A549 (cell line): ENCODE measurements at regions not wholly inside any gene's neighbourhood (a gene's known extent, or its start where the extent isn't known, plus 50 kb on each side); places are given as distances from the start of the nearest gene placed in this dataset.

Experiments used
- ATAC-seq, 2 experiments: fragments of 200-7000 bp in 1 of 2; fragments of >200 bp in 1 of 2; cut with Nextera tagmentation in 1 of 2; cut with Tn5 transposase in 1 of 2; 3 replicates each; pipeline versions ENCODE4 v1.8.0 to v1.9.1; 2018 to 2020; ENCODE audit warnings: mild to moderate bottlenecking in 1 of 2, moderate library complexity in 1 of 2
- CTCF ChIA-PET: fragments of 300-600 bp; sonication (Branson Sonifier 250); formaldehyde crosslinking; extraction: SDS; loops from one replicate; lab custom pipeline; 2021; ENCODE audit warnings: antibody characterized with exemption, inconsistent platforms; lab: Yijun Ruan, JAX
- POLR2A ChIA-PET: fragments of 350-600 bp; formaldehyde crosslinking; extraction: SDS; loops from one replicate; lab custom pipeline; 2021; ENCODE audit warnings: antibody characterized with exemption, inconsistent platforms; lab: Yijun Ruan, JAX
- DNase-seq, 2 experiments: peaks; one replicate each; pipeline versions ENCODE4 v3.0.0 to v3.0.0-alpha.2; 2011 to 2016; ENCODE audit warnings: low read depth in 1 of 2, low spot score in 1 of 2
- FAIRE-seq: peaks from 2 replicates; lab custom pipeline; 2011; peaks lifted over from hg19 to GRCh38; lab: Jason Lieb, UNC
- H3K27ac ChIP-seq, 2 experiments: fragments of >200 bp; sonication (Bioruptor Twin); formaldehyde crosslinking; 3 replicates each; pipeline ENCODE4 v1.5.1; 2016 to 2017
- H3K4me1 ChIP-seq: fragments of >200 bp; sonication (Bioruptor Twin); formaldehyde crosslinking; 3 replicates; pipeline ENCODE4 v1.6.1; 2016
- H3K4me2 ChIP-seq: fragments of >200 bp; sonication (Bioruptor Twin); formaldehyde crosslinking; 3 replicates; pipeline ENCODE4 v1.6.1; 2016
- H3K4me3 ChIP-seq: fragments of >200 bp; sonication (Bioruptor Twin); formaldehyde crosslinking; 3 replicates; pipeline ENCODE4 v1.5.1; 2016
- H3K9me3 ChIP-seq: fragments of >200 bp; sonication (Bioruptor Twin); formaldehyde crosslinking; 3 replicates; pipeline ENCODE4 v1.6.1; 2016
- BHLHE40 ChIP-seq: IDR thresholded peaks from 2 replicates; pipeline ENCODE4 v1.6.1; 2012; ENCODE audit warnings: low read depth, low read length, inconsistent platforms
- CBX8 ChIP-seq: fragments of 200-600 bp; sonication (generic); IDR thresholded peaks from 2 replicates; pipeline ENCODE4 v1.6.1; 2016
- CEBPB ChIP-seq, 2 experiments: fragments of >200 bp in 1 of 2; sonication (Bioruptor Twin) in 1 of 2; formaldehyde crosslinking in 1 of 2; IDR thresholded peaks; 2 replicates each; pipeline ENCODE4 v1.6.1; 2012 to 2016
- CHD4 ChIP-seq: fragments of 200-600 bp; sonication (generic); IDR thresholded peaks from 2 replicates; pipeline ENCODE4 v1.6.1; 2016; ENCODE audit warnings: antibody characterized with exemption, mild to moderate bottlenecking, borderline replicate concordance
- ESRRA ChIP-seq: fragments of 150-350 bp; IDR thresholded peaks from 2 replicates; pipeline ENCODE4 v1.6.1; 2014; ENCODE audit warnings: mild to moderate bottlenecking, low read length, borderline replicate concordance
- FOSB ChIP-seq: fragments of 250-450 bp; sonication (Bioruptor Pico); IDR thresholded peaks from 2 replicates; pipeline ENCODE4 v1.5.0; 2020; ENCODE audit warnings: mild to moderate bottlenecking, moderate library complexity
- GATA3 ChIP-seq: IDR thresholded peaks from 2 replicates; pipeline ENCODE4 v1.6.1; 2012; ENCODE audit warnings: borderline replicate concordance
- HDAC2 ChIP-seq: fragments of 200-600 bp; sonication (generic); IDR thresholded peaks from 2 replicates; pipeline ENCODE4 v1.6.1; 2016
- HOXB5 ChIP-seq: fragments of 250-450 bp; sonication (Bioruptor Pico); IDR thresholded peaks from 2 replicates; pipeline ENCODE4 v1.5.0; 2020; ENCODE audit warnings: mild to moderate bottlenecking, moderate library complexity
- JUN ChIP-seq, 2 experiments: fragments of >200 bp; sonication (Bioruptor Twin); formaldehyde crosslinking; IDR thresholded peaks; 2 replicates in 1 of 2; 3 replicates in 1 of 2; pipeline ENCODE4 v1.6.1; 2016 to 2017
- JUNB ChIP-seq: fragments of >200 bp; sonication (Bioruptor Twin); formaldehyde crosslinking; IDR thresholded peaks from 2 replicates; pipeline ENCODE4 v1.6.1; 2016
- KDM1A ChIP-seq: fragments of 200-600 bp; sonication (generic); IDR thresholded peaks from 2 replicates; pipeline ENCODE4 v1.6.1; 2016; ENCODE audit warnings: low read depth, mild to moderate bottlenecking
- KDM5A ChIP-seq: fragments of 200-600 bp; sonication (generic); IDR thresholded peaks from 2 replicates; pipeline ENCODE4 v1.6.1; 2016; ENCODE audit warnings: antibody characterized with exemption, mild to moderate bottlenecking
- MAFK ChIP-seq: fragments of 450-650 bp; IDR thresholded peaks from 2 replicates; pipeline ENCODE4 v1.6.1; 2014; ENCODE audit not compliant: partially characterized antibody
- MYC ChIP-seq: IDR thresholded peaks from 2 replicates; pipeline ENCODE4 v1.6.1; 2012; ENCODE audit warnings: mild to moderate bottlenecking, inconsistent platforms, low read length, improper control_type of control experiment, borderline replicate concordance
- NFE2L2 ChIP-seq: fragments of 150-350 bp; conservative IDR thresholded peaks from 2 replicates; pipeline ENCODE4 v1.6.1; 2014; ENCODE audit warnings: low read length
- NPAS2 ChIP-seq: fragments of 250-450 bp; sonication (Bioruptor Pico); IDR thresholded peaks from 2 replicates; pipeline ENCODE4 v1.8.0; 2022; ENCODE audit warnings: mild to moderate bottlenecking, moderate library complexity, borderline replicate concordance
- POLR2AphosphoS2 ChIP-seq: conservative IDR thresholded peaks from 2 replicates; pipeline ENCODE4 v1.6.1; 2012; ENCODE audit warnings: low read length, improper control_type of control experiment, inconsistent platforms
- RCOR1 ChIP-seq: fragments of 150-350 bp; IDR thresholded peaks from 2 replicates; pipeline ENCODE4 v1.6.1; 2014; ENCODE audit warnings: antibody characterized with exemption, low read length, low read depth
- RFX5 ChIP-seq: fragments of 450-650 bp; IDR thresholded peaks from 2 replicates; pipeline ENCODE4 v1.7.1; 2014; ENCODE audit warnings: antibody characterized with exemption, mild to moderate bottlenecking, moderate library complexity
- RNF2 ChIP-seq: fragments of 200-600 bp; sonication (generic); IDR thresholded peaks from 2 replicates; pipeline ENCODE4 v1.6.1; 2016; ENCODE audit warnings: low read depth, mild to moderate bottlenecking, antibody characterized with exemption, moderate library complexity, borderline replicate concordance
- SMC3 ChIP-seq: fragments of >200 bp; sonication (Bioruptor Twin); formaldehyde crosslinking; IDR thresholded peaks from 3 replicates; pipeline ENCODE4 v1.6.1; 2018; ENCODE audit warnings: inconsistent platforms
- ZNF302 ChIP-seq: fragments of 250-450 bp; sonication (Bioruptor Pico); IDR thresholded peaks from 2 replicates; pipeline ENCODE4 v1.9.0; 2021; ENCODE audit warnings: inconsistent platforms, mild to moderate bottlenecking, moderate library complexity
- WGBS: methylation state at CpG from one replicate; pipeline ENCODE4 v1.1.6; 2017; ENCODE audit errors: missing lambda C conversion rate; 5-methylcytosine and 5-hydroxymethylcytosine counted together
- TF ChIP-seq, protein P1 (sequence below): IDR thresholded peaks from 2 replicates; pipeline ENCODE4 v1.6.1; 2012; ENCODE audit warnings: low read depth, borderline replicate concordance
- TF ChIP-seq, protein P2 (sequence below): IDR thresholded peaks from 2 replicates; pipeline ENCODE4 v1.6.1; 2012
- TF ChIP-seq, protein P3 (sequence below): fragments of 250-450 bp; sonication (Bioruptor Pico); IDR thresholded peaks from 2 replicates; pipeline ENCODE4 v1.5.0; 2021; ENCODE audit warnings: mild to moderate bottlenecking, moderate library complexity, borderline replicate concordance
- TF ChIP-seq, protein P4 (sequence below): fragments of >200 bp; sonication (Bioruptor Twin); formaldehyde crosslinking; IDR thresholded peaks from 3 replicates; pipeline ENCODE4 v1.6.1; 2016
- TF ChIP-seq, protein P5 (sequence below): fragments of >200 bp; sonication (Bioruptor Twin); formaldehyde crosslinking; IDR thresholded peaks from 3 replicates; pipeline ENCODE4 v1.5.1; 2016
- TF ChIP-seq, protein P6 (sequence below): IDR thresholded peaks from 2 replicates; pipeline ENCODE4 v1.6.1; 2012

DNA sequence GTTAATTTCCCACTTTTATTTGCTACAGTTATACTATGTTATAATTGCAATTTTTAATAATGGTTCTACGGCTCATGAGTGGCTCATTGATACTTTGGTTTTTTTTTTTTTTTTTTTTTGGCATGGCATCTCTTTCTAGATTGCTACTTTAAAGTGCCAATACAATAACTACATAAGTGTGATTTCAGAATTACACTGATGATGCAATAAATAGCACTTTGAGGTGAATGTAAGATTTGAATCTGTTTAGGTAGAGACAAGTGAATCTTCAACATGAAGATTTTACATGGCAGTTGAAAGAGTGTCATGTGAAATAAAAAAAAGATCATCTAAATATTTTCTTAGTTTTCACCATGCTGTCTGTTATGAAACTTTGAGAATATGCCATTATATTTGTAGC is 75.7 kb downstream of the KBTBD8 start:
- WGBS, result 0% methylated on average over 1 of the region's 1 CpG
- CTCF ChIA-PET, result no interaction called here
- H3K27ac ChIP-seq, result no peak overlapping the region
- POLR2A ChIA-PET, result no interaction called here
- no peak overlapping the region for H3K4me2 ChIP-seq
- no peaks in the 10 kb centered on the region for H3K4me1 ChIP-seq
- FAIRE-seq (no peak), DNase-seq (no peak), ATAC-seq (no peak)
- no peak overlapping the region for H3K4me3 ChIP-seq
- TF ChIP-seq SMC3 (no peak), MYC (no peak), JUNB (no peak), RCOR1 (no peak), HOXB5 (CRISPR knock-in tag) (no peak), JUN (IDR thresholded peaks at IDR 0.05) (no peak), RFX5 (no peak), NPAS2 (CRISPR knock-in tag) (no peak), MAFK (no peak)
- TF ChIP-seq, protein P1, sequence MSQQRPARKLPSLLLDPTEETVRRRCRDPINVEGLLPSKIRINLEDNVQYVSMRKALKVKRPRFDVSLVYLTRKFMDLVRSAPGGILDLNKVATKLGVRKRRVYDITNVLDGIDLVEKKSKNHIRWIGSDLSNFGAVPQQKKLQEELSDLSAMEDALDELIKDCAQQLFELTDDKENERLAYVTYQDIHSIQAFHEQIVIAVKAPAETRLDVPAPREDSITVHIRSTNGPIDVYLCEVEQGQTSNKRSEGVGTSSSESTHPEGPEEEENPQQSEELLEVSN, result no peak
- TF ChIP-seq, protein P2, sequence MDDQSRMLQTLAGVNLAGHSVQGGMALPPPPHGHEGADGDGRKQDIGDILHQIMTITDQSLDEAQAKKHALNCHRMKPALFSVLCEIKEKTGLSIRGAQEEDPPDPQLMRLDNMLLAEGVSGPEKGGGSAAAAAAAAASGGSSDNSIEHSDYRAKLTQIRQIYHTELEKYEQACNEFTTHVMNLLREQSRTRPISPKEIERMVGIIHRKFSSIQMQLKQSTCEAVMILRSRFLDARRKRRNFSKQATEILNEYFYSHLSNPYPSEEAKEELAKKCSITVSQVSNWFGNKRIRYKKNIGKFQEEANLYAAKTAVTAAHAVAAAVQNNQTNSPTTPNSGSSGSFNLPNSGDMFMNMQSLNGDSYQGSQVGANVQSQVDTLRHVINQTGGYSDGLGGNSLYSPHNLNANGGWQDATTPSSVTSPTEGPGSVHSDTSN, result no peak
- TF ChIP-seq, protein P3, sequence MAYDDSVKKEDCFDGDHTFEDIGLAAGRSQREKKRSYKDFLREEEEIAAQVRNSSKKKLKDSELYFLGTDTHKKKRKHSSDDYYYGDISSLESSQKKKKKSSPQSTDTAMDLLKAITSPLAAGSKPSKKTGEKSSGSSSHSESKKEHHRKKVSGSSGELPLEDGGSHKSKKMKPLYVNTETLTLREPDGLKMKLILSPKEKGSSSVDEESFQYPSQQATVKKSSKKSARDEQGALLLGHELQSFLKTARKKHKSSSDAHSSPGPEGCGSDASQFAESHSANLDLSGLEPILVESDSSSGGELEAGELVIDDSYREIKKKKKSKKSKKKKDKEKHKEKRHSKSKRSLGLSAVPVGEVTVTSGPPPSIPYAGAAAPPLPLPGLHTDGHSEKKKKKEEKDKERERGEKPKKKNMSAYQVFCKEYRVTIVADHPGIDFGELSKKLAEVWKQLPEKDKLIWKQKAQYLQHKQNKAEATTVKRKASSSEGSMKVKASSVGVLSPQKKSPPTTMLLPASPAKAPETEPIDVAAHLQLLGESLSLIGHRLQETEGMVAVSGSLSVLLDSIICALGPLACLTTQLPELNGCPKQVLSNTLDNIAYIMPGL (CRISPR knock-in tag), result no peak
- TF ChIP-seq, protein P4, sequence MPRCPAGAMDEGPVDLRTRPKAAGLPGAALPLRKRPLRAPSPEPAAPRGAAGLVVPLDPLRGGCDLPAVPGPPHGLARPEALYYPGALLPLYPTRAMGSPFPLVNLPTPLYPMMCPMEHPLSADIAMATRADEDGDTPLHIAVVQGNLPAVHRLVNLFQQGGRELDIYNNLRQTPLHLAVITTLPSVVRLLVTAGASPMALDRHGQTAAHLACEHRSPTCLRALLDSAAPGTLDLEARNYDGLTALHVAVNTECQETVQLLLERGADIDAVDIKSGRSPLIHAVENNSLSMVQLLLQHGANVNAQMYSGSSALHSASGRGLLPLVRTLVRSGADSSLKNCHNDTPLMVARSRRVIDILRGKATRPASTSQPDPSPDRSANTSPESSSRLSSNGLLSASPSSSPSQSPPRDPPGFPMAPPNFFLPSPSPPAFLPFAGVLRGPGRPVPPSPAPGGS, result no peak
- TF ChIP-seq, protein P5, sequence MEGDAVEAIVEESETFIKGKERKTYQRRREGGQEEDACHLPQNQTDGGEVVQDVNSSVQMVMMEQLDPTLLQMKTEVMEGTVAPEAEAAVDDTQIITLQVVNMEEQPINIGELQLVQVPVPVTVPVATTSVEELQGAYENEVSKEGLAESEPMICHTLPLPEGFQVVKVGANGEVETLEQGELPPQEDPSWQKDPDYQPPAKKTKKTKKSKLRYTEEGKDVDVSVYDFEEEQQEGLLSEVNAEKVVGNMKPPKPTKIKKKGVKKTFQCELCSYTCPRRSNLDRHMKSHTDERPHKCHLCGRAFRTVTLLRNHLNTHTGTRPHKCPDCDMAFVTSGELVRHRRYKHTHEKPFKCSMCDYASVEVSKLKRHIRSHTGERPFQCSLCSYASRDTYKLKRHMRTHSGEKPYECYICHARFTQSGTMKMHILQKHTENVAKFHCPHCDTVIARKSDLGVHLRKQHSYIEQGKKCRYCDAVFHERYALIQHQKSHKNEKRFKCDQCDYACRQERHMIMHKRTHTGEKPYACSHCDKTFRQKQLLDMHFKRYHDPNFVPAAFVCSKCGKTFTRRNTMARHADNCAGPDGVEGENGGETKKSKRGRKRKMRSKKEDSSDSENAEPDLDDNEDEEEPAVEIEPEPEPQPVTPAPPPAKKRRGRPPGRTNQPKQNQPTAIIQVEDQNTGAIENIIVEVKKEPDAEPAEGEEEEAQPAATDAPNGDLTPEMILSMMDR, result no peak
- H3K9me3 ChIP-seq, result no peaks in the 10 kb centered on the region

DNA sequence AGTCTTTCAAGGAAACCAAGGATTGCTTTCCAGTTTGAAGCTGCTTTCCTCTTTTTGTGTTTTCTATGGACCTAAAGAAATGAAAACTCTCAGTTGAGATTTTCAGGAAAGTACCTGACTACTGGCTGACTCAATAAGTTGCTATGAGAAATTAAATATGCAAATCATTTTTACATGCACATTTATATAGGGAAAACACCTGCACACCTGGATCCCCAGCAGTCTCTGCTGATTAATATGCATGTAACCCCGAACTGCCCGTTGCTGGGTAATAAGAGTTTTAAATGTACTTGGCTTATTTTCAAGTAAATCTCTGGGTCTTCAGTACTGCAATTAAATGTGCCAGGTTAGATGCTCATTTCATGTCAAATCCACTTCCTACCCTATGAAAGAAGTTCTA is 77.2 kb downstream of the KBTBD8 start:
- Histone ChIP-seq H3K4me3 (no peak overlapping the region), H3K9me3 (no peaks in the 10 kb centered on the region), H3K4me2 (no peak overlapping the region), H3K4me1 (no peaks in the 10 kb centered on the region), H3K27ac (no peak overlapping the region)
- ATAC-seq (no peak), FAIRE-seq (no peak), DNase-seq (no peak)
- TF ChIP-seq, protein P6, sequence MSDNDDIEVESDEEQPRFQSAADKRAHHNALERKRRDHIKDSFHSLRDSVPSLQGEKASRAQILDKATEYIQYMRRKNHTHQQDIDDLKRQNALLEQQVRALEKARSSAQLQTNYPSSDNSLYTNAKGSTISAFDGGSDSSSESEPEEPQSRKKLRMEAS, result no peak
- TF ChIP-seq CBX8 (no peak), NFE2L2 (no peak), KDM5A (no peak), HDAC2 (no peak), GATA3 (no peak), JUN (IDR thresholded peaks at IDR 0.05) (no peak), SMC3 (no peak), ESRRA (no peak), KDM1A (no peak), CHD4 (no peak), RCOR1 (no peak), CEBPB (IDR thresholded peaks at IDR 0.05) (no peak), HOXB5 (CRISPR knock-in tag) (no peak), POLR2AphosphoS2 (no peak), ZNF302 (CRISPR knock-in tag) (no peak), BHLHE40 (no peak), RNF2 (no peak), FOSB (CRISPR knock-in tag) (no peak)
- TF ChIP-seq, protein P5, result no peak
- ChIA-PET CTCF (no interaction called here), POLR2A (no interaction called here)
- WGBS, result 3% methylated on average over 2 of the region's 2 CpGs
